ENCODE measurements at regions not wholly inside any gene's neighbourhood (a gene's known extent, or its start where the extent isn't known, plus 50 kb on each side); places are given as distances from the start of the nearest gene placed in this dataset.

GRCh38 chr9:124179196-124180071, 78.3 kb upstream of the NEK6 start:
- Histone ChIP-seq H3K27ac (no peak overlapping the region), H3K27me3 (peaks cover 0 to 21% of the 10 kb centered on the region in 2 donors), H3K4me1 (no peaks in the 10 kb centered on the region), H3K4me3 (no peak overlapping the region), H3K36me3 (no peaks in the 10 kb centered on the region), H3K9me3 (no peaks in the 10 kb centered on the region)
- TF ChIP-seq POLR2A (IDR thresholded peaks at IDR 0.05) (no peak), POLR2AphosphoS5 (IDR thresholded peaks at IDR 0.05) (no peak), CTCF (IDR thresholded peaks at IDR 0.05) (no peak)
- DNase-seq (ENCODE audit: low spot score in 2 of 2): no peak
- intact Hi-C loops (cut with DNase I; ENCODE audit: low total_unique reads): no loop called here

- TF ChIP-seq POLR2A (IDR thresholded peaks at IDR 0.05) (no peak), POLR2AphosphoS5 (IDR thresholded peaks at IDR 0.05) (no peak), CTCF (IDR thresholded peaks at IDR 0.05) (no peak)
- no peaks in the 10 kb centered on the region for H3K36me3 ChIP-seq
- no peaks in the 10 kb centered on the region for H3K4me1 ChIP-seq
- H3K9me3 ChIP-seq: no peaks in the 10 kb centered on the region
- DNase-seq (ENCODE audit: low spot score in 2 of 2): no peak
- H3K27me3 ChIP-seq: peaks cover 0 to 25% of the 10 kb centered on the region in 2 donors
- intact Hi-C loops (cut with DNase I; ENCODE audit: low total_unique reads): no loop called here
- H3K4me3 ChIP-seq: no peak overlapping the region
- H3K27ac ChIP-seq: no peak overlapping the region
Measured at GRCh38 chr9:124180557-124180956, 77.2 kb upstream of the NEK6 start.

GRCh38 chr9:124182741-124183140, 75.0 kb upstream of the NEK6 start:
- no peaks in the 10 kb centered on the region for H3K4me1 ChIP-seq
- H3K9me3 ChIP-seq: no peaks in the 10 kb centered on the region
- peaks cover 0 to 25% of the 10 kb centered on the region in 2 donors for H3K27me3 ChIP-seq
- no peak overlapping the region for H3K4me3 ChIP-seq
- TF ChIP-seq POLR2A (IDR thresholded peaks at IDR 0.05) (no peak), CTCF (IDR thresholded peaks at IDR 0.05) (no peak), POLR2AphosphoS5 (IDR thresholded peaks at IDR 0.05) (no peak)
- no peak overlapping the region for H3K27ac ChIP-seq
- no peaks in the 10 kb centered on the region for H3K36me3 ChIP-seq
- intact Hi-C loops (cut with DNase I; ENCODE audit: low total_unique reads): no loop called here
- DNase-seq (ENCODE audit: low spot score in 2 of 2): no peak

GRCh38 chr9:124183772-124184171, 74.0 kb upstream of the NEK6 start:
- Histone ChIP-seq H3K9me3 (no peaks in the 10 kb centered on the region), H3K27ac (no peak overlapping the region), H3K4me1 (no peaks in the 10 kb centered on the region), H3K27me3 (peaks cover 0 to 25% of the 10 kb centered on the region in 2 donors), H3K4me3 (no peak overlapping the region), H3K36me3 (no peaks in the 10 kb centered on the region)
- intact Hi-C loops (cut with DNase I; ENCODE audit: low total_unique reads): no loop called here
- no peak for TF ChIP-seq POLR2A (IDR thresholded peaks at IDR 0.05)
- TF ChIP-seq POLR2AphosphoS5 (IDR thresholded peaks at IDR 0.05): no peak
- DNase-seq (ENCODE audit: low spot score in 2 of 2): no peak

- Histone ChIP-seq H3K4me1 (no peaks in the 10 kb centered on the region), H3K36me3 (no peaks in the 10 kb centered on the region), H3K4me3 (no peak overlapping the region), H3K27me3 (peaks cover 0 to 25% of the 10 kb centered on the region in 2 donors), H3K9me3 (no peaks in the 10 kb centered on the region), H3K27ac (no peak overlapping the region)
- no peak for TF ChIP-seq POLR2A (IDR thresholded peaks at IDR 0.05)
- no peak for TF ChIP-seq POLR2AphosphoS5 (IDR thresholded peaks at IDR 0.05)
- TF ChIP-seq CTCF (IDR thresholded peaks at IDR 0.05): no peak
- intact Hi-C loops (cut with DNase I; ENCODE audit: low total_unique reads): loop anchor here (1.0 kb wide), 1 partner anchor 21 kb away; no protein-coding TSS in a partner anchor
- DNase-seq (ENCODE audit: low spot score in 2 of 2): no peak
Measured at GRCh38 chr9:124185413-124185812, 72.3 kb upstream of the NEK6 start.

All from breast epithelium (tissue), 4 donors.